CMK (cell line): ENCODE measurements at regions not wholly inside any gene's neighbourhood (a gene's known extent, or its start where the extent isn't known, plus 50 kb on each side); places are given as distances from the start of the nearest gene placed in this dataset.

Experiments
- DNase-seq: peaks from one replicate; pipeline ENCODE4 v3.0.0-alpha.2; 2010; ENCODE audit warnings: low read depth

DNA sequence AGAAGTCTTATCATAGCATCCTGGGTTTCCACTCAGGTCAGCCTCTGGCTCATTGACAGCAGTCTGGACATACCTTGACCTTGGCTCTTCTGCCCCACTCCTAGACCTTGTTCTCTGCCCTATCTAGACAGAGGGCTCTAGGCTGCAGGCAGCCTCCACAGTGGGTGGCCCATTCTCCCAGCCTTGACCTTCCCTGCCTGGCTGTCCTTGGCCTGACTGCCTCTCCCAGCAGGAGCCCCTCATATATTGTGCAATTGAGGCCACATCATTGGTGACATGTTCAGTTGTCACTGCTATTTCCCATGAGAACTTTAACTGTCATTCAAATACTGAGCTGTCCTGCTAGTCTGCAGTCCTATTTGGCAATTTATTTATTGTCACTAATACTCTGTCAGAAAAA is 503.4 kb downstream of the PLXNA4 start:
- DNase-seq: no peak

DNA sequence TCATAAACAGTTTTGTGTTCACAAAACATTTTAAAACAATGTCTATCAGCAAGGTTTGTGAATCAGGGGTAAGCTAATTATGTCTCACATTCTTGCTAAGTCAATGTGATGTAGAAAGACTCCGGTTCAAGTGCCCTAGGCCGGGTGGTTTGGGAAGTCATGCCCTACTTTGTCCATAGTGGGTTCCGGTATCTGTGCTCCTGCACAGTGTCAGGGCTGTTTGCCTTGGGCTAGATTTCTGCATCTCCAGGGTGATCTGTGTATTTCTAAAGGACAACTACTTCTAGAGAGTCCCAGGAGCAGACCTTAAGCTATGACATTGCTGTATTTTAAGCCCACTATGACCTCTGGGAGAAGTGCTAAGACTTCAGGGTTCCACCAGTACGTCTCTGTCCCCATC is 504.1 kb downstream of the PLXNA4 start:
- no peak for DNase-seq

GRCh38 chr7:132069306-132069705 is 507.0 kb downstream of the PLXNA4 start:
- DNase-seq: no peak

GRCh38 chr7:132066761-132067171 is 509.5 kb downstream of the PLXNA4 start:
- DNase-seq: no peak

- no peak for DNase-seq
Observed at GRCh38 chr7:132065989-132066603, 509.7 kb upstream of the PODXL start.

- no peak for DNase-seq
Observed at GRCh38 chr7:132065193-132065988, 509.0 kb upstream of the PODXL start.

DNA sequence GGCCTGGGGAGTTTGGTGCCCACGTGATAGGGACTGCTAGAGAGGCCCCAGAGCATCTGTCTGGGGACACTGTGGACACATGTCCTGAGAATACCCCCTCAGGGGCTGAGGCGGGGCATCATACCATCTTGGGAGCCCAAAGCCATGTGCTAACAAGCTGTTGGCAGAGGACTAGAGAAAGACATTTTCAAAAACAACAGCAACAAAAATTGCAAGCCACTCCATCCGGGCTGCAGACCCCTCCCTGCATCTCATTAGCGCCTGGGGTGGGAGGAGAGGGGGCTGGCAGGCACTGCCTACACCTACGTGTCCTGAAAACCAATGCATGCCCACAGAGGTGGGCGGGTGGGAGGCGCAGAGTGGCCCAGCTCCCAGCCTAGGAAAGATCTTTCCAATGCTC is 507.4 kb upstream of the PODXL start:
- DNase-seq: no peak

DNA sequence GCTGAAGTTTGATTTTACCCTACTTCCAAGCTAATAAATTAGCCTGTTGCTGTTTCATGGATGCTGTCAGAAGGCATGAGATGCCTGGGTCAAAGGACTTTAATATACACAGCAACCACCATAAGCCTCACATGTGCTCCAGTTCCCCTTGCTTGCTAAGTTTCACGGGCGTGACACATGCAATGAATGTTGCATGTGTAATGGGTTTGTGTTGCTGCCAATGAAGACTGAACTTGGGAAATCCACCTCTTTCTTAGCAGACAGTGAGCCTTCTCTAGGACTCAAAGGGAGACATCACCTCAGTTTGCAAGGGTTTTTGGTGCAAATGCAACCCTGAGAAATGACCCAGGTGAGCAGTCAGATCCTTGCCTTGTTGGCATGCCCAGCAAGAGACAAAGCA is 505.5 kb upstream of the PODXL start:
- DNase-seq: no peak

GRCh38 chr7:132059141-132059540 is 502.7 kb upstream of the PODXL start:
- DNase-seq: no peak

- DNase-seq: no peak
Observed at GRCh38 chr7:132055336-132056120, 499.1 kb upstream of the PODXL start.

DNA sequence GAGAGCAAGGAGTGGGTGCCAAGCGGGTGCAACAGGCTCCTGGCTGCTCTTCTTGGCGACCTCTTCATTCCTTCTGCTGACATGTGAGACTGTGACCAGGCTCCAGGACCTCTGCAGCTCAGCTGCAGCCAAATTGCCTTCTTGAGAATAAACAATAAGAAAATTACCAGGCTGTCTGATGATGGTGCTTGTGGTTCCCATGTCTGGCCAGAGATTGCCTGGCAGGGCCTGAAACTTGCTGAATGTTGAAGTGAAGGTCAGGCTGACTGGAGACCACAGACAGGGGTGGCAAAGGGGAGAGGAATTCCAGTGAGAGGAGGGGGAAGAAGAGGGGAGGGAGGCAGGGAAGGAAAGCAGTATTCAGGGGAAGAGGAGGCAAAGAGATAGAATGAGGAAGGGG is 497.4 kb upstream of the PODXL start:
- DNase-seq: no peak

GRCh38 chr7:132051311-132051710 is 494.9 kb upstream of the PODXL start:
- DNase-seq: no peak

DNA sequence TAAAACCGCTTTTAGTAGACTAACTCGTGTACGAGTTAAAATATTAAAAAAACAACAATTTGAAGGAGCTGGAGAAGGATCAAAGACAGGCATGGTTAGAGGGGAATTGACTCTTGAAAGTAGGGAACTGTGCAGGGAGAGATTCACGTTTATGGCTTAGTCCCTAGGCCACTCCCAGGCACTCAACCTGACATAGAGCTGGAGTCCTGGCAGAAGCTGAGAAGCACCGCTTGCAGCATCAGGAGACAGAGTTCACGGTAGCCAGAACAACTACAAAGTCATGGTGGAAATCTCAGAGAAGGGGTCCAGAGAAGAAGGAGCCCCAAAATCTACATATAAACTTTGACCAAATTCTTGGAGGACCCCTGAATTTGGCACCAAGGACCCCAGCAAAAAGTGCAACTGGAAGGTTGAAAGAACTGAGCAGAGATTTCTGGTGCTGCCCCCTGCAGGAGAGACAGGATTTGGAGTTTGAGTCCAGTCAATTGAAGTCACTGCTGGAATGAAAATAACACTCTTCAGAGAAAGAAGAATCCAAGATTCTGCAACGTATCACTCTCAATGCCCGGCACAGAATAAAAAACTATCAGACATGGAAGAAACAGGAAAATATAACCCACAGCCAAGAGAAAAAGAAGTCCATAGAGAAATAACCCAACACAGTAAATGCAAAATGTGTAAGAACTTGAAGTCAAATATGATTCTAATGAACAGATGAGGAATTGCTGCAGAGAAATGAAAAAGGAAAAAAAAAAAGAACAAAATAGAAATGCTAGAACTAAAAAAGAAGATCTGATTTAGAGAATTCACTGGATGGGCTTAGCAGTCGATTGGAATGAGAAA is 493.3 kb upstream of the PODXL start:
- DNase-seq: no peak

GRCh38 chr7:132045481-132045980 is 489.1 kb upstream of the PODXL start:
- no peak for DNase-seq

GRCh38 chr7:132045002-132045401 is 488.6 kb upstream of the PODXL start:
- no peak for DNase-seq

GRCh38 chr7:132044247-132044646 is 487.8 kb upstream of the PODXL start:
- no peak for DNase-seq

- DNase-seq: no peak
Observed at GRCh38 chr7:132041108-132041507, 484.7 kb upstream of the PODXL start.

DNA sequence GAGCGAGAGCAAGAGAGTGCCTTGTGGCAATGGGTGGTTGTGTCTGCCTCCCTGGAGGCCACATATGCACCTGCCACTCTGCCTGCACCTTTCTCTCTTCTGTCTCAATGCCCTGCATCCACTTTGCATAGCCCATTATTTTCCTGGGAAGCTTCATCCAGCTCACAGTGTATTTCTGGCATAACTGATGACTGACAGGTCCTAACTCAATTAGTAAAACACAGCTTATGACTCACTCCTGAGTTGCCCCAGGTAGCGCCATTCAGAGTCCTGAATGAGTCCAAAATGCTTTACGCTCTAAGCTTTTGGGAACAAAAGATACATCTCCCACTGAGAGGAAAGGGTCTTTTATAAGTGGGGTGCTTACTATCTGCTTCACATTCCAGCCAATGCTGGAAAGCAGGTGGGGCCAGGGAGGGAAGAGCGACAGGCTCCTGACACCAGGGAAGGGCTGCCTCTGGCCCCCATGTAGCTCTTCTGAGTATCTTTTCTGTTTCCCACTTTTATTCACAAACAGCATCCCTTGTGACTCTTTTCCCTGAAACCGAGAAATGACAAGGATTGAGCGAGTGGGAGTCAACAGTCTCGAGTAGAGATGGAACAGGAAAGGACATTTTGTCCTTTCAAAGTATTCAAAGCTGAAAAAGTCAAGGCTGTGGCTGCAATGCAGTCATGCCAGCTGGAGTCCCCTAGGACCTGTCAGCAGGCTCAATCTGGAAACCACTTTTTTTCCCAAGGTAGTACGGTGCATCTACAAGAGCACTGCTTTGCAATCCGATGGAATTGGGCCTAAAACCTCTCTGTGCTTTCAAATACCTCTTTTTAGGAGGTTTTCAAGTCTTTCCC is 479.3 kb upstream of the PODXL start:
- no peak for DNase-seq

DNA sequence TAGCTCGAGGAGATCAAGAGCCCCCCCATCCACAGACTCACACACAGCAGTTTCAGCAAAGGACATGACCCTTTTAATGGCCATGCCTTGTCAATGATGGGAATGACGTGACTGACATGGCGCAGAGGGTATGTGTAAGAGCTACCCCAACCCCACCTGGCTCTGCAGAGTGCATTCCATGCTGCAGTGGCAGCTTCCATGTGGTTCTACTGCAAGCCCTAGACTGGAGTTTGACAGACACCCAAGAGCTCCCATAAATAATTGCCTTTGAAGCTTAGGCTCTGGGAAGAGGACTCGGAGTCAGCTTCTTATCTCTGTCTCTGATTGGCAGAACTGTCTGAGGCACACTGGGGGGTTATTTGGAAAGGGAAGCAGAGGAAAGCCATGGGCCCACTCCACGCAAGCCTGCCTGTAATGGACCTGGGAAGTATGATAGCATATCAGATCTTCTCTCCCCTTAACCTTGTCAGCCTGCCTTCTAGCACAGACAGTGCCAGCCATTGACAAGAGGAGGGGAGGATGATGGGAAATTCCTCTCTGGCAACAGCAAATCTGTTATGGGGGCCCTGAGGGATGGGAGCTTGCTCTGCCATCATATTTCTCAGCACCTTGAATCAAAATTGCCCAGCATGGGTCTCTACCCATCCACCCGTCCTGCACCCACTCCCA is 478.5 kb upstream of the PODXL start:
- DNase-seq: no peak

GRCh38 chr7:132030883-132031282 is 474.5 kb upstream of the PODXL start:
- DNase-seq: no peak
